GM18502 (cell line): ENCODE measurements at regions not wholly inside any gene's neighbourhood (a gene's known extent, or its start where the extent isn't known, plus 50 kb on each side); places are given as distances from the start of the nearest gene placed in this dataset.
"Not testable (repeated sequence)": the region's sequence is repeated elsewhere in the genome, so short reads cannot be mapped to it uniquely, and the experiment has no call there.

ENCODE experiments used
- ATAC-seq: cut with Tn5 transposase; IDR thresholded peaks from one replicate; pipeline ENCODE4 v1.9.1; 2021; ENCODE audit warnings: mild to moderate bottlenecking; ENCODE audit not compliant: unreplicated experiment, poor library complexity

- no peak for ATAC-seq
Observed at GRCh38 chr1:90318431-90318830, 323.5 kb downstream of the ZNF326 start.

GRCh38 chr1:90317628-90318027, 322.7 kb downstream of the ZNF326 start:
- no peak for ATAC-seq

- ATAC-seq, result no peak
Observed at GRCh38 chr1:90314533-90314932, 319.6 kb downstream of the ZNF326 start.

- ATAC-seq, result no peak
Observed at GRCh38 chr1:90313778-90314177, 318.9 kb downstream of the ZNF326 start.

GRCh38 chr1:90309806-90310205, 314.9 kb downstream of the ZNF326 start:
- ATAC-seq, result no peak

GRCh38 chr1:90308421-90308820, 313.5 kb downstream of the ZNF326 start:
- no peak for ATAC-seq

- no peak for ATAC-seq
Observed at GRCh38 chr1:90305577-90305976, 310.7 kb downstream of the ZNF326 start.

- no peak for ATAC-seq
Observed at GRCh38 chr1:90296327-90296726, 301.4 kb downstream of the ZNF326 start.

- no peak for ATAC-seq
Observed at GRCh38 chr1:90295534-90295933, 300.6 kb downstream of the ZNF326 start.

GRCh38 chr1:90291431-90292216, 296.7 kb downstream of the ZNF326 start:
- no peak for ATAC-seq

GRCh38 chr1:90282811-90283210, 287.9 kb downstream of the ZNF326 start:
- ATAC-seq, result no peak

GRCh38 chr1:90281886-90282285, 287.0 kb downstream of the ZNF326 start:
- ATAC-seq, result not testable (repeated sequence)

GRCh38 chr1:90277270-90277669, 282.4 kb downstream of the ZNF326 start:
- no peak for ATAC-seq

- no peak for ATAC-seq
Observed at GRCh38 chr1:90274376-90274775, 279.5 kb downstream of the ZNF326 start.

GRCh38 chr1:90273241-90273774, 278.4 kb downstream of the ZNF326 start:
- ATAC-seq, result no peak

GRCh38 chr1:90262791-90263190, 267.9 kb downstream of the ZNF326 start:
- no peak for ATAC-seq

GRCh38 chr1:90262286-90262685, 267.4 kb downstream of the ZNF326 start:
- no peak for ATAC-seq

- no peak for ATAC-seq
Observed at GRCh38 chr1:90246069-90246468, 251.2 kb downstream of the ZNF326 start.

- ATAC-seq, result no peak
Observed at GRCh38 chr1:90236493-90236892, 241.6 kb downstream of the ZNF326 start.

GRCh38 chr1:90223401-90223800, 228.5 kb downstream of the ZNF326 start:
- no peak for ATAC-seq

- no peak for ATAC-seq
Observed at GRCh38 chr1:90220941-90221693, 226.2 kb downstream of the ZNF326 start.
